Retinal pigment epithelial cell (primary cell): ENCODE measurements at regions not wholly inside any gene's neighbourhood (a gene's known extent, or its start where the extent isn't known, plus 50 kb on each side); places are given as distances from the start of the nearest gene placed in this dataset.

Experiments
- DNase-seq: peaks from one replicate; pipeline ENCODE4 v3.0.0-alpha.2; 2010; ENCODE audit warnings: low read depth
- H3K4me3 ChIP-seq: 2 replicates; pipeline ENCODE4 v1.5.1; 2011; ENCODE audit warnings: mild to moderate bottlenecking, low read length, control low read depth, moderate library complexity
- CTCF ChIP-seq: conservative IDR thresholded peaks from 2 replicates; pipeline ENCODE4 v1.5.1; 2011; ENCODE audit warnings: low read depth, low read length, control low read depth, inconsistent platforms

- peak; percentile 55 for TF ChIP-seq CTCF
- no peak overlapping the region for H3K4me3 ChIP-seq
- DNase-seq = no peak
These were observed 78.3 kb upstream of the HSPA9 start for GRCh38 chr5:138653502-138653901.

GRCh38 chr5:138651767-138652117, 76.5 kb upstream of the HSPA9 start:
- H3K4me3 ChIP-seq = no peak overlapping the region
- TF ChIP-seq CTCF = no peak
- DNase-seq = no peak

GRCh38 chr5:138651058-138651766, 76.0 kb upstream of the HSPA9 start:
- H3K4me3 ChIP-seq = no peak overlapping the region
- no peak for DNase-seq
- no peak for TF ChIP-seq CTCF

GRCh38 chr5:138650196-138650595, 75.0 kb upstream of the HSPA9 start:
- H3K4me3 ChIP-seq = no peak overlapping the region
- DNase-seq = no peak
- TF ChIP-seq CTCF = no peak

- H3K4me3 ChIP-seq = no peak overlapping the region
- DNase-seq = no peak
- TF ChIP-seq CTCF = no peak
These were observed 74.6 kb upstream of the HSPA9 start for GRCh38 chr5:138649775-138650174.

- TF ChIP-seq CTCF = no peak
- H3K4me3 ChIP-seq = no peak overlapping the region
- DNase-seq = no peak
These were observed 74.1 kb upstream of the HSPA9 start for GRCh38 chr5:138649316-138649720.

GRCh38 chr5:138648841-138649240, 73.6 kb upstream of the HSPA9 start:
- no peak for TF ChIP-seq CTCF
- no peak for DNase-seq
- H3K4me3 ChIP-seq = no peak overlapping the region
